Neuron (in vitro differentiated cells): ENCODE measurements at regions not wholly inside any gene's neighbourhood (a gene's known extent, or its start where the extent isn't known, plus 50 kb on each side); places are given as distances from the start of the nearest gene placed in this dataset.
A peak's percentile ranks its signal among the peaks of the same experiment; 100 is the strongest.
"Not testable (repeated sequence)": the region's sequence is repeated elsewhere in the genome, so short reads cannot be mapped to it uniquely, and the experiment has no call there.

ENCODE experiments used
- H2AFZ ChIP-seq: one replicate; pipeline ENCODE4 v1.6.1; 2013; ENCODE audit warnings: low read depth, mild to moderate bottlenecking, inconsistent platforms, low read length, moderate library complexity
- H3K27me3 ChIP-seq: one replicate; pipeline ENCODE4 v1.6.1; 2013; ENCODE audit warnings: low read length; ENCODE audit not compliant: insufficient read depth
- H3K36me3 ChIP-seq: one replicate; pipeline ENCODE4 v1.6.1; 2013; ENCODE audit warnings: low read length; ENCODE audit not compliant: insufficient read depth
- H3K4me1 ChIP-seq: one replicate; pipeline ENCODE4 v1.6.1; 2013; ENCODE audit warnings: low read length; ENCODE audit not compliant: insufficient read depth
- H3K4me3 ChIP-seq: 2 replicates; pipeline ENCODE4 v1.5.1; 2013; ENCODE audit warnings: mild to moderate bottlenecking, low read length, moderate library complexity
- H3K9me3 ChIP-seq: one replicate; pipeline ENCODE4 v1.6.1; 2013; ENCODE audit warnings: low read length

- Histone ChIP-seq H3K36me3 (no peaks in the 10 kb centered on the region), H3K4me3 (no peak overlapping the region), H2AFZ (no peak overlapping the region), H3K9me3 (no peaks in the 10 kb centered on the region), H3K27me3 (no peaks in the 10 kb centered on the region), H3K4me1 (no peaks in the 10 kb centered on the region)
These were observed 290.7 kb downstream of the PRELID2 start for GRCh38 chr5:145544401-145544800.

- H3K36me3 ChIP-seq: no peaks in the 10 kb centered on the region
- H3K4me1 ChIP-seq: no peaks in the 10 kb centered on the region
- no peaks in the 10 kb centered on the region for H3K27me3 ChIP-seq
- H3K4me3 ChIP-seq: no peak overlapping the region
- no peaks in the 10 kb centered on the region for H3K9me3 ChIP-seq
- no peak overlapping the region for H2AFZ ChIP-seq
These were observed 291.2 kb downstream of the PRELID2 start for GRCh38 chr5:145543968-145544367.

- no peak overlapping the region for H2AFZ ChIP-seq
- H3K4me1 ChIP-seq: no peaks in the 10 kb centered on the region
- H3K9me3 ChIP-seq: no peaks in the 10 kb centered on the region
- H3K27me3 ChIP-seq: no peaks in the 10 kb centered on the region
- no peak overlapping the region for H3K4me3 ChIP-seq
- no peaks in the 10 kb centered on the region for H3K36me3 ChIP-seq
These were observed 294.8 kb downstream of the PRELID2 start for GRCh38 chr5:145540375-145540774.

- no peaks in the 10 kb centered on the region for H3K4me1 ChIP-seq
- no peak overlapping the region for H3K4me3 ChIP-seq
- no peaks in the 10 kb centered on the region for H3K9me3 ChIP-seq
- H3K36me3 ChIP-seq: no peaks in the 10 kb centered on the region
- H2AFZ ChIP-seq: no peak overlapping the region
- no peaks in the 10 kb centered on the region for H3K27me3 ChIP-seq
These were observed 295.9 kb downstream of the PRELID2 start for GRCh38 chr5:145539201-145539600.

GRCh38 chr5:145536133-145536532, 299.0 kb downstream of the PRELID2 start:
- H3K9me3 ChIP-seq: no peaks in the 10 kb centered on the region
- H2AFZ ChIP-seq: no peak overlapping the region
- no peak overlapping the region for H3K4me3 ChIP-seq
- no peaks in the 10 kb centered on the region for H3K27me3 ChIP-seq
- H3K4me1 ChIP-seq: peaks cover 4% of the 10 kb centered on the region
- no peaks in the 10 kb centered on the region for H3K36me3 ChIP-seq

GRCh38 chr5:145531038-145531734, 304.0 kb downstream of the PRELID2 start:
- Histone ChIP-seq H3K9me3 (no peaks in the 10 kb centered on the region), H3K36me3 (no peaks in the 10 kb centered on the region), H3K27me3 (no peaks in the 10 kb centered on the region), H2AFZ (no peak overlapping the region), H3K4me3 (no peak overlapping the region), H3K4me1 (peaks cover 12% of the 10 kb centered on the region)

GRCh38 chr5:145521523-145521922, 313.6 kb downstream of the PRELID2 start:
- Histone ChIP-seq H2AFZ (no peak overlapping the region), H3K4me3 (no peak overlapping the region), H3K36me3 (no peaks in the 10 kb centered on the region), H3K9me3 (no peaks in the 10 kb centered on the region), H3K27me3 (no peaks in the 10 kb centered on the region), H3K4me1 (peaks cover 2% of the 10 kb centered on the region)

GRCh38 chr5:145521066-145521465, 314.1 kb downstream of the PRELID2 start:
- peaks cover 2% of the 10 kb centered on the region for H3K4me1 ChIP-seq
- H3K36me3 ChIP-seq: no peaks in the 10 kb centered on the region
- H2AFZ ChIP-seq: no peak overlapping the region
- no peaks in the 10 kb centered on the region for H3K27me3 ChIP-seq
- no peak overlapping the region for H3K4me3 ChIP-seq
- H3K9me3 ChIP-seq: no peaks in the 10 kb centered on the region

- Histone ChIP-seq H3K4me3 (no peak overlapping the region), H3K9me3 (no peaks in the 10 kb centered on the region), H3K4me1 (peaks cover 2% of the 10 kb centered on the region), H3K36me3 (no peaks in the 10 kb centered on the region), H2AFZ (no peak overlapping the region), H3K27me3 (no peaks in the 10 kb centered on the region)
These were observed 314.8 kb downstream of the PRELID2 start for GRCh38 chr5:145520335-145520734.

- not testable (repeated sequence) for H3K27me3 ChIP-seq, H3K4me1 ChIP-seq, H3K4me3 ChIP-seq, H3K9me3 ChIP-seq, H3K36me3 ChIP-seq, H2AFZ ChIP-seq
These were observed 317.6 kb downstream of the PRELID2 start for GRCh38 chr5:145517588-145517987.

- Histone ChIP-seq H3K36me3 (no peaks in the 10 kb centered on the region), H3K27me3 (no peaks in the 10 kb centered on the region), H2AFZ (no peak overlapping the region), H3K9me3 (peaks cover 2% of the 10 kb centered on the region), H3K4me1 (peaks cover 21% of the 10 kb centered on the region), H3K4me3 (no peak overlapping the region)
These were observed 323.8 kb downstream of the PRELID2 start for GRCh38 chr5:145511351-145511750.

GRCh38 chr5:145510769-145511168, 324.4 kb downstream of the PRELID2 start:
- H3K27me3 ChIP-seq: no peaks in the 10 kb centered on the region
- peaks cover 2% of the 10 kb centered on the region for H3K9me3 ChIP-seq
- no peak overlapping the region for H3K4me3 ChIP-seq
- peaks cover 21% of the 10 kb centered on the region for H3K4me1 ChIP-seq
- no peak overlapping the region for H2AFZ ChIP-seq
- H3K36me3 ChIP-seq: no peaks in the 10 kb centered on the region

GRCh38 chr5:145510324-145510723, 324.8 kb downstream of the PRELID2 start:
- Histone ChIP-seq H3K27me3 (no peaks in the 10 kb centered on the region), H3K9me3 (peaks cover 2% of the 10 kb centered on the region), H2AFZ (peak overlapping the region; percentile 9), H3K4me3 (no peak overlapping the region), H3K36me3 (no peaks in the 10 kb centered on the region), H3K4me1 (peaks cover 21% of the 10 kb centered on the region)
